Memory B cell (primary cell): ENCODE measurements at regions not wholly inside any gene's neighbourhood (a gene's known extent, or its start where the extent isn't known, plus 50 kb on each side); places are given as distances from the start of the nearest gene placed in this dataset.

Source experiments
- ATAC-seq: fragments of 150-1000 bp; cut with Tn5 transposase; 2 replicates; pipeline ENCODE4 v1.10.0; 2021; ENCODE audit warnings: low read depth, mild to moderate bottlenecking, moderate library complexity
- DNase-seq, 2 donors: peaks; one replicate each; pipeline ENCODE4 v3.0.0; 2022; ENCODE audit warnings: low spot score in 2 of 2
- H3K27ac Mint-ChIP-seq: one replicate; pipeline ENCODE4 v1.8.0; 2022; ENCODE audit warnings: mild to moderate bottlenecking, moderate library complexity, mixed read lengths
- H3K27me3 Mint-ChIP-seq: one replicate; pipeline ENCODE4 v1.8.0; 2022; ENCODE audit warnings: mixed read lengths
- H3K36me3 Mint-ChIP-seq: one replicate; pipeline ENCODE4 v1.8.0; 2022; ENCODE audit warnings: mild to moderate bottlenecking, mixed read lengths
- H3K4me1 Mint-ChIP-seq: one replicate; pipeline ENCODE4 v1.8.0; 2022; ENCODE audit warnings: mixed read lengths
- H3K4me3 Mint-ChIP-seq: one replicate; pipeline ENCODE4 v1.8.0; 2022; ENCODE audit warnings: mild to moderate bottlenecking, moderate library complexity, mixed read lengths
- H3K9me3 Mint-ChIP-seq: one replicate; pipeline ENCODE4 v1.8.0; 2022; ENCODE audit warnings: mixed read lengths

DNA sequence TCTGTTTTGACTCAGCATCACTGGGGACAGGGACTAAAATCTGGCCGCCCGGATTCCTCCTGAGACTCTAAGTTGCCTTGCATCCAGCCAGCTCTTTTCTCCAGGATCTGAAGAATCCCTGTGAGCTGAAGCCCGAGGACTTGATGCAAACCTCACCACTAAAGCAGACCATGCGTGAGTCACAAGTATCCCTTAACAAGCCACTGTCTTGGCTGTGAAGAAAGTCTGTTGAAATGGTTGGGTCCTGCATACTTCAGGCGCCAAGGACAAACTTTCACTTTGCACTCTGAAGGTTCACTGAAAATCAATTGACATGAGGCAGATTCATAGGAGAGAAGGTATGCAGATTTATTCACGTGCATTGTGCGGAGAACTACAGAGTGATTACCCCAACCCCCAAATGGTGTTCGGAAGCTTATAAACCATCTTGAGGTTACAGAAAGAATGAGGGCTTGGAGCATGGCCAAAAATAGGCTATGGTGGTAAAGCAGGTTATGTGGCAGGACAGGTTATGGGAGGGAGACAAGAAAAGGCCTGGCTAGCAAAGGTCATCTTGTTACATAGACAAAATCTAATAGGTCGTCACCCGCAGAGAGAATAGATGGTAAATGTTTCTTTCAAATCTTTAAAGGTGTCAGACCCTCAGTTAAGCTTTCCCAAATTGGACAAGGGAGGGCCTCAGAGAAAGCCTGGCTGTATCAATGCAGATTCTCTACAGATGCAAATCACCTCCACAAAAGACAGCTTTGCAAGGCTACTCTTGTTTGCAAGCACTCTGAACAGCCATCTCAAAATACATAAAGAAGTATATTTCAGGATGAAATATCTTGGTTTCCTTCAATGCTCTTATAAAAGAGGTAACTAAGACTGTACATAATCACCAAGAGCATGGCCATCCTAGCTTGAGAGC, 126.3 kb upstream of the PLAAT1 start:
- no peaks in the 10 kb centered on the region for H3K36me3 Mint-ChIP-seq
- DNase-seq (no peak), ATAC-seq (no peak)
- no peak overlapping the region for H3K4me3 Mint-ChIP-seq
- H3K27ac Mint-ChIP-seq: no peak overlapping the region
- H3K4me1 Mint-ChIP-seq: no peaks in the 10 kb centered on the region
- H3K9me3 Mint-ChIP-seq: peaks cover 3% of the 10 kb centered on the region
- no peaks in the 10 kb centered on the region for H3K27me3 Mint-ChIP-seq

DNA sequence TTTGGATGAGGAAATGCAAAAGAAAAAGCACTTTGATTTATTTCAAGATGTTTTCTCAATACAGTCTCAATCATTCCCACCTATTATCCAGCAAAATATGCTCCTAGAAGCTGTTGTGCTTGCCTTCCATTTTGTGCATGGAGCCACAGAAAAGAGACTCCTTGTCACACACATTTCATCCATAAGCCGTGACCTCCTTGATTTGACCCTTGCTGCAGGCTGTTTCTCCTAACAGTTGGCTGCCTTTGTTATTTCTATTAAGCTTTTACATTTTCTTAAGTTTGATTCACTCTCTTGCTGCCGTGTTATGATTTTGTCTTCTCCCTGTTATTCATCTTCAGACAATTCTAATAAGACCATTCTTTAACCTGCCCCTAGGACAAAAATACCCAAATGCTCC, 124.2 kb upstream of the PLAAT1 start:
- H3K9me3 Mint-ChIP-seq: no peaks in the 10 kb centered on the region
- H3K4me3 Mint-ChIP-seq: no peak overlapping the region
- H3K27ac Mint-ChIP-seq: no peak overlapping the region
- H3K36me3 Mint-ChIP-seq: no peaks in the 10 kb centered on the region
- no peak for DNase-seq
- no peaks in the 10 kb centered on the region for H3K4me1 Mint-ChIP-seq
- no peaks in the 10 kb centered on the region for H3K27me3 Mint-ChIP-seq
- ATAC-seq: no peak

DNA sequence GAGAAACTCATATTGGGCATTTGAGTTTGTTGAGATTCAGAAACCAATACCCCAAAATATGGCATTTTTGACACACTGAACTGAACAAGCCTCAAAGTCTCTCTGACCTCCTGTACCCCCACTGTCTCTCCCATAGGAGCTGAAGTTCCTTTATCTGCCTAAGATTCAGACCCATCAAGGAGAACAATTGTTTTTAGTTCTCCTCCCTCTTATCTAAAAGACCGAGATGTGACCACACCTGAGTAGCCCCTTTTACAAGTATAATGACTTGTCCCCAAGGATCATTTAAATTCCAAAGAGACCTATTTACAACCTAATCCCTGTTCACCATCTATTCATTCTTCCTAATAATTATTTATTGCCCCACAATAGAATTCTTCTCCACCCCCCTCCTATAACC, 122.1 kb upstream of the PLAAT1 start:
- ATAC-seq (no peak), DNase-seq (no peak)
- Mint-ChIP-seq H3K4me3 (no peak overlapping the region), H3K27me3 (no peaks in the 10 kb centered on the region), H3K4me1 (no peaks in the 10 kb centered on the region), H3K9me3 (no peaks in the 10 kb centered on the region), H3K36me3 (no peaks in the 10 kb centered on the region), H3K27ac (no peak overlapping the region)

DNA sequence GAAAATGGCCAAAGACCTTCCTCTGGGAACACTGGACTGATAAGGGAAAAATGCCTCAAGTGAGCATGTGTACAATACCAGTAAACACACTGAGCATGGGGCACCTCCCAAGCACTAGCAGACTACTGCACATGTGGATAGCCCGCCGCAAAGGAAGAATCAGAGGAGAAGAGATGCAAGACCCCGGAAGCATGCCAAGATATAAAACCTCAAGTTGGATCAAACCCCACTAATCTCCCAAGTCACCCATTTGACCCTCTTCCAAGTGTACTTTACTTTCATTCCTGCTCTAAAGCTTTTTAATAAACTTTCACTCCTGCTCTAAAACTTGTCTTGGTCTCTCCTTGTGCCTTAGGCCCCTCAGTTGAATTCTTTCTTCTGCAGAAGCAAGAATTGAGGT, 121.1 kb upstream of the PLAAT1 start:
- H3K4me3 Mint-ChIP-seq: no peak overlapping the region
- DNase-seq (no peak), ATAC-seq (no peak)
- H3K36me3 Mint-ChIP-seq: no peaks in the 10 kb centered on the region
- H3K27me3 Mint-ChIP-seq: no peaks in the 10 kb centered on the region
- no peaks in the 10 kb centered on the region for H3K4me1 Mint-ChIP-seq
- H3K27ac Mint-ChIP-seq: no peak overlapping the region
- H3K9me3 Mint-ChIP-seq: no peaks in the 10 kb centered on the region

DNA sequence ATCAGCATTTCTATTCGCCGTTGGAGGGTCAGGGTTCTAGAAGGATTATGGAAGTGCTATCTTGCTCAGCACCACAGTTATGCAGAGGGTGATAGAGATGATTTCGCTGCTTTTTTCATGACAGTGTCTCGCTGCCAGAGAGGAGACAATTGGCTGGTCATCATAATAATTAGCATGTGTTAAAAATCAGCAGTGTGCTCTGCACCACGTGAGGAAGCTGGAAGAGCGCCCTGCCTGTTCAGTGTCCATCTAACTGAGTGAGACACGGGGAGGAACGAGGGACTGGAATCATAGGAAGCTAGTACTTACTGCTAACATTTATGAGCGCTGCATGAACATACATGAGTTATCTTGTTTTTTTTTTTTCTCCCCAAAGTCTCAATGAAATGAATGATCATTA, 116.2 kb upstream of the PLAAT1 start:
- no peaks in the 10 kb centered on the region for H3K9me3 Mint-ChIP-seq
- H3K27ac Mint-ChIP-seq: no peak overlapping the region
- DNase-seq (no peak), ATAC-seq (no peak)
- no peak overlapping the region for H3K4me3 Mint-ChIP-seq
- no peaks in the 10 kb centered on the region for H3K4me1 Mint-ChIP-seq
- no peaks in the 10 kb centered on the region for H3K36me3 Mint-ChIP-seq
- H3K27me3 Mint-ChIP-seq: peaks cover 8% of the 10 kb centered on the region

DNA sequence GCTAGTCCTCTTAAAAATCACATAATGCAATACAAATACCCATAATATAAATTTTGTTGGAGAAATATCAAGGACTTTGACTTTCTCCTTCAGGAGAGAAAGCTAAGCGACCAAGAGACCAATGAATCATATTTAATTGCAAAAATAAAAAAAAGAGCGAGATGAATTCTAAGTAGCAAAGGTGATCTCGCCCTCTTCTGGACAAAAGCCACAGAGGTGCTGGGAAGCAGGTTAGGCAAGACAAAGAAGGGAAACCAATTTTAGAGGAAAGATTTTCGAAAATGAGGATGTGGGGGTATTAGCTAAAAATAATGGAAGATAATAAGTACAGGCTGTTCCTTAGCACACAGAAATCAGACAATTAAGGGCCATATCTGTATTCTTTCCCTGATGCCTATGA, 111.4 kb upstream of the PLAAT1 start:
- DNase-seq (no peak), ATAC-seq (no peak)
- Mint-ChIP-seq H3K4me3 (no peak overlapping the region), H3K27me3 (peaks cover 13% of the 10 kb centered on the region), H3K9me3 (no peaks in the 10 kb centered on the region), H3K36me3 (no peaks in the 10 kb centered on the region), H3K4me1 (no peaks in the 10 kb centered on the region), H3K27ac (no peak overlapping the region)

DNA sequence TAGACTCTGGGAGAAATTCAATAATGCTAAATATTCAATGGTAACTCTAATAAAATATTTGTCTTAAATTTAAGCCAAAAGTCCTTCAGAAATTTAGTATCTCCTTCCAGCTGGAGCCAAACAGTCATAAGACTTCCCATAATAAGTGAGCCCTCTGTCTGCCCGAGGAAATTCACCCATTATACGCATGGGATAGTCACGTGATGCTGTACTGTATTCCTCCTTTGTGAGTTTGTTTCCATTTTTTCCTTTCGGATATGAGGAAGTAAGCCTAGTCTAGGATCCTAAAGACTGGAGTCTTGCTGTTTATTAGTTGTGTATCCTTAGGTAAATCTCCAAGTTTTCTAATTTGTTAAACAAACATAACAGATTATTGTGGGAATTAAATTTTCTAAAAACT, 110.4 kb upstream of the PLAAT1 start:
- Mint-ChIP-seq H3K4me1 (no peaks in the 10 kb centered on the region), H3K36me3 (no peaks in the 10 kb centered on the region), H3K9me3 (no peaks in the 10 kb centered on the region), H3K27ac (no peak overlapping the region), H3K27me3 (peaks cover 17% of the 10 kb centered on the region), H3K4me3 (no peak overlapping the region)
- ATAC-seq (no peak), DNase-seq (no peak)

DNA sequence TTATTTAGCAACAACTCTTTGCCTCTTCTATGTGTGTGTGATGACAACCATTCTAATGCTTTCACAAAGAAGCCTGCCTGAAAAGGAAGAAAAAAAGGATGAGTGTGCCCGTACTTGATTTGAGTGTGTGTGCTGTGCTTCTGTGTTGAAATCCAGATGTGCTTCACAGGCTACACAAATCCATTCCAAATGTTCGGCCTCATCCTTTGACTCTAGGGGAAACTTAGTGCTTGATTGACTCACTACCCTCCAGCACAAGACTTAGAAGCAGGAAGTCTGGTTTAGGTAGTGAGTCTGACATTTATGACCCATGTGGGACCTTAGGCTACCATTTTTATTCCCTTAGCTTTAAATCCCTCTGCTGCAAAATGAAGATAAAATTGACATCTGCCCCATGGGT, 108.8 kb upstream of the PLAAT1 start:
- DNase-seq (no peak), ATAC-seq (no peak)
- Mint-ChIP-seq H3K9me3 (no peaks in the 10 kb centered on the region), H3K36me3 (no peaks in the 10 kb centered on the region), H3K4me3 (no peak overlapping the region), H3K4me1 (no peaks in the 10 kb centered on the region), H3K27ac (no peak overlapping the region), H3K27me3 (peaks cover 10% of the 10 kb centered on the region)

DNA sequence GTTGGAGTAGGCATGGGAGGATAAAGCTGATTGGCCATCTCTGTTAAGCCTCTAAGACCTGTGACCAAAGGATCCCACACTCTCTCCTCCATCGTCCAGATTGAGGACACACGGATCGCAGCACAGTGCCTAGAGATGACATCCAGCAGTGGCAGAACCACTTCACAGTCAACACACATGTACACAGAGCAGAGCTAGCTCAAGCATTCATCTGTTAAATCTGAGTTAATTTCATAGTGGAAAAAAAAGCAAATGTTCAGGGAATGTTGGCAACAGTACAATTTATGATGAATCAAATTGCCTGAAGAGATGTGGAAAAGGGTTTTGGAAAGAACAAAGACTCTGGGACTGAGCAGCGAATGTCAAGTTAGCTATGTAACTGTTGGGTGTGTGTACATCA, 108.1 kb upstream of the PLAAT1 start:
- no peaks in the 10 kb centered on the region for H3K36me3 Mint-ChIP-seq
- no peaks in the 10 kb centered on the region for H3K4me1 Mint-ChIP-seq
- ATAC-seq: no peak
- no peak overlapping the region for H3K27ac Mint-ChIP-seq
- DNase-seq: no peak
- no peak overlapping the region for H3K4me3 Mint-ChIP-seq
- no peaks in the 10 kb centered on the region for H3K9me3 Mint-ChIP-seq
- H3K27me3 Mint-ChIP-seq: peaks cover 10% of the 10 kb centered on the region

DNA sequence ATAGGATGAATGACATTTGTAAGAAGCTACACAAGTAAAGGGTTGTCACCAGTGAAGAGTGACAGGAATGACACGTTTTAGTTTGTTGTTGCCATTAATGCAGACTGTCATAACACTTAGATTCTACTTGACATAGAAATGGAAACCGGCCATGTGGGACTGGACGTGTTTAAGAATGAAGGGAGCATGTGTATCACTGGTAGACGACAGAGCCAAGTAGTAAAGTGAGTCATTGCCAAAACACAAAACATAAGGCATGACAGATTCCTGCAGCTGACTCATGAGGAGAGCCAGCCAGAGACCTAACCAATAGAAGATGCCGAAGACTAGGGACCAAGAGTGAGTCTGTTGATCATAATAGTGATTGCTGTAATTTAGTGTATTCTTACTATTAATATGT, 106.2 kb upstream of the PLAAT1 start:
- H3K4me1 Mint-ChIP-seq: no peaks in the 10 kb centered on the region
- ATAC-seq (no peak), DNase-seq (no peak)

DNA sequence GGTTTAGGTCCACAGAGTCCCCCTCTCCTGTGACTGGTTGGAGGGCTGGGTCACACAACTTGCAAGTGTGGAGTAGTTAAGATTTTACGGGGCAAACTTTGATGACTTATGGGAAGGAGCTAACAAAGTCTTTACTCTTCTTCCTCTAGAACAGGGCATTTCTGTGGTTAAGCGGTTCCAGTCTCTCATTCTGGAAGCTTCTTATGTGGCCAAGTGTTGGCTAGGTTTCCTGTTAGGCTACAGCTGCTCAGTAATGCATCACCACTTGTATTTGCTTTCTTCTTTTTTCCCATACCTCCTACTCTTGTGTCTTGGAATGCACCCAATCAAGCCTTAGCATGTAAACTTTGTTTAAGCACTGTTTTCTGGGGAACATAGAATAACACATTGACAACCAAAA, 100.6 kb upstream of the PLAAT1 start:
- Mint-ChIP-seq H3K27ac (no peak overlapping the region), H3K4me1 (no peaks in the 10 kb centered on the region), H3K27me3 (no peaks in the 10 kb centered on the region), H3K36me3 (no peaks in the 10 kb centered on the region), H3K9me3 (peaks cover 8% of the 10 kb centered on the region), H3K4me3 (no peak overlapping the region)
- ATAC-seq (no peak), DNase-seq (no peak)

More for the DNA sequence above, 106.2 kb upstream of the PLAAT1 start:
- no peak overlapping the region for H3K27ac Mint-ChIP-seq
- H3K4me3 Mint-ChIP-seq: no peak overlapping the region
- H3K36me3 Mint-ChIP-seq: no peaks in the 10 kb centered on the region
- peaks cover 9% of the 10 kb centered on the region for H3K27me3 Mint-ChIP-seq
- H3K9me3 Mint-ChIP-seq: peaks cover 6% of the 10 kb centered on the region

DNA sequence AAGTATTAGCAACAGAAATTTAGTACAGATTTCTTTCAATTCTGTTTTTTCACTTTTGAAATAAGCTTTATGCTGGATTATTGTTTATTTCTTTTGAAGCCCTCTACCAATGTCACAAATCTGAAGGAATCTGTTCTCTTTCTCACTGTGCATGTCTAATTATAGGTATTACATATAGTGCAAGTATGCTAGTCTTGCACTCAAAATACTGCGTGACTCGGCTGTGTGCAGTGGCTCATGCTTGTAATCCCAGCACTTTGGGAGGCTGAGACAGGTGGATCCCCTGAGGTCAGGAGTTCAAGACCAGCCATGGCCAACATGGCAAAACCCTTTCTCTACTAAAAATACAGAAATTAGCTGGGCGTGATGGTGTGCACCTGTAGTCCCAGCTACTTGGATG, 95.8 kb upstream of the PLAAT1 start:
- no peak overlapping the region for H3K4me3 Mint-ChIP-seq
- no peaks in the 10 kb centered on the region for H3K4me1 Mint-ChIP-seq
- no peak for DNase-seq
- no peak overlapping the region for H3K27ac Mint-ChIP-seq
- peaks cover 1% of the 10 kb centered on the region for H3K27me3 Mint-ChIP-seq
- ATAC-seq: no peak
- H3K36me3 Mint-ChIP-seq: no peaks in the 10 kb centered on the region
- peaks cover 2% of the 10 kb centered on the region for H3K9me3 Mint-ChIP-seq

DNA sequence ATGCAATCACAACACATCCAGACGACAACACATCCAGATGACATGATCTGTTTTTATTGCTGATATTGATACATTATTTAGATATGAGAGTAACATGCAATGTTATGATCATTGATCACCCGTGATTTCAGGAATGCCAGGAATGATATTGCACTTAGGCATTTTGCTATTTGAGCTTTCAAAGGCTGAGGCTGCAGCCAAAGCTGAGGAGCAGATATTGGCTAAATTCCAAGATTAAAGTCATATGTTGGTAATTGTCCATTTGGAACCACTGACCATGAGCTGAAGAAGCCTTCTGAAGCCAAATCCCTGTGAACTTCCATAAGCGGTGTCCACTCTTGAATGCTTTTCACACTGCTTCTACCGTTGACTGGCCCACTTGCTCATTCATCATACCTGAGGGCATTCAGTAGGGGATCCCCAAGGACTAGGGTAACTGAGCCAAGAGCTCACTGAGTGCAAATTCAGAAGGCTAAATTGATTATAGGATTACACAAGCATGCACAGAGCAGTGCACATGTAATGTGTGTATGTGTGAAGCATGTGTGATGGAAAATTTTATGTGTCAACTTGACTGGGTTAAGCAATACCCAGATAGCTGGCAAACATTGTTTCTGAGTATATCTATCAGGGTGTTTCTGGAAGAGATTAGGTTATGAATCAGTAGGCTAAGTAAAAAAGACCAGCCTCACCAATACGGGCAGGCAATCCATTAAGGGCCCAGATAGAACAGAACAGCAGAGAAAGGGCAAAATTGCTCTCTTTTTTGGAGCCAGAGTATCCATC, 92.1 kb upstream of the PLAAT1 start:
- Mint-ChIP-seq H3K9me3 (no peaks in the 10 kb centered on the region), H3K36me3 (no peaks in the 10 kb centered on the region), H3K27ac (no peak overlapping the region), H3K27me3 (peaks cover 1% of the 10 kb centered on the region), H3K4me1 (no peaks in the 10 kb centered on the region), H3K4me3 (no peak overlapping the region)
- DNase-seq (no peak), ATAC-seq (no peak)

DNA sequence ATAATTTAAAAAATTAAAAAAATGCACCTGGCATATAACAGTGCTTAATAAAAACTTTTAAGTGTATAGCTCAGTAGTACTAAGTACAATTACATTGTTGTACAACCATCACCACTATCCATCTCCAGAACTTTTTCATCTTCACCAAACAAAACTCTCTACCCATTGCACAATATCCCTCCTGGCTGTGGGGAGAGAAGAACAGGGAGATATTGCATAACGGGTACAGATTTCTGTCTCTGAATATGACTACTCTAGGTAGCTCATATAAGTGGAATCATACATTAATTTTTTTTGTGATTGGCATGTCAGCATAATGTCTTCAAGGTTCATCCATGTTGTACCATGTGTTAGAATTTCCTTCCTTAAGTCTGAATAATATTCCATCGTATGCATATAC, 91.0 kb upstream of the PLAAT1 start:
- H3K9me3 Mint-ChIP-seq: no peaks in the 10 kb centered on the region
- H3K27me3 Mint-ChIP-seq: peaks cover 1% of the 10 kb centered on the region
- no peak overlapping the region for H3K27ac Mint-ChIP-seq
- ATAC-seq (no peak), DNase-seq (no peak)
- H3K4me3 Mint-ChIP-seq: no peak overlapping the region
- no peaks in the 10 kb centered on the region for H3K4me1 Mint-ChIP-seq
- H3K36me3 Mint-ChIP-seq: no peaks in the 10 kb centered on the region
